ENCODE measurements at regions not wholly inside any gene's neighbourhood (a gene's known extent, or its start where the extent isn't known, plus 50 kb on each side); places are given as distances from the start of the nearest gene placed in this dataset.

DNA sequence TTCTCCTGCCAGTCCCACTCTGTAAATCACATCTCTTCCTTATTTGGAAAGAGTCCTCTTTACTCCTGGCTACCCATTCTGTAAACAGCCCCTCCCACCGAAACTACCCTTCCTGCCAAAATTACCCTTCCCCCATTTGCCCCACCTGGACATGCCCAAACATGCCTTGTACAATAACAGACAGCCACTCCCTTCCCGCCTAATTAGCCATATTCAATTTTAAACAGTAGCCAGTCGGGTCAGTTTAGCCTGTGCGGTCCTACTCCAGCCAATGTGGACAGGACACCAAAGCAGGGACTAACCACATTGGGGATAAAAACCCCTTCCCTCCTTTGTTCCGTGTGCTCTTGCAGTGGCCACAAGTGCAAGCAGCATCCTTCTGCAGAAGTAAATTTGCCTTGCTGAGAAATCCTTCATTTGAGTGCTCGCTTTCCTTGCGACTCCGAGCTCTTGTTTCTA is 56.3 kb upstream of the MAP10 start:
- Histone ChIP-seq H3K4ac (replicated peaks; ENCODE audit: insufficient read length, low read depth, low read length) (no peak overlapping the region), H3K9ac (replicated peaks in 1 of 4; ENCODE audit: extremely low read depth in 1 of 4, low read depth in 3 of 4, low read length in 3 of 4) (peak overlapping the region in 1 of 4 experiments; percentile 52; a peak in 1 of 7 replicates), H2BK120ac (replicated peaks; ENCODE audit: low read depth, low read length) (no peak overlapping the region), H2BK15ac (ENCODE audit: low read length) (no peak overlapping the region), H4K91ac (replicated peaks; ENCODE audit: insufficient read length, low read length) (peak overlapping the region; percentile 19), H4K20me1 (replicated peaks in 1 of 2; ENCODE audit: control insufficient read depth in 1 of 2, insufficient read depth in 2 of 2, low read length in 2 of 2) (no peaks in the 10 kb centered on the region), H2AK5ac (ENCODE audit: low read depth, low read length) (no peak overlapping the region), H3K14ac (ENCODE audit: insufficient read length) (no peak overlapping the region), H3K79me1 (ENCODE audit: low read depth, low read length) (no peaks in the 10 kb centered on the region), H3K27me3 (replicated peaks in 1 of 4; ENCODE audit: control insufficient read depth in 3 of 4, extremely low read depth in 1 of 4, insufficient read depth in 3 of 4, low read length in 3 of 4) (no peaks in the 10 kb centered on the region), H3K23me2 (ENCODE audit: low read depth, low read length) (no peaks in the 10 kb centered on the region), H2BK12ac (ENCODE audit: low read depth, low read length) (peak overlapping the region; percentile 96), H2BK5ac (ENCODE audit: low read depth, low read length) (peak overlapping the region; percentile 95), H2AFZ (ENCODE audit: low read length) (peak overlapping the region; percentile 92), H3K4me1 (replicated peaks in 1 of 4; ENCODE audit: control insufficient read depth in 3 of 4, insufficient read depth in 4 of 4, low read length in 3 of 4) (peaks cover 0 to 6% (median under 1%) of the 10 kb centered on the region in 4 experiments; a peak in 1 of 7 replicates), H3K18ac (ENCODE audit: extremely low read depth, low read length) (no peak overlapping the region), H3K4me2 (ENCODE audit: insufficient read depth in 1 of 2, low read depth in 2 of 2, low read length in 2 of 2) (no peak overlapping the region), H3K23ac (ENCODE audit: insufficient read length) (no peak overlapping the region), H4K5ac (ENCODE audit: insufficient read length, low read depth, low read length) (no peak overlapping the region), H3K9me3 (ENCODE audit: insufficient read depth in 2 of 2, low read depth in 1 of 2, low read length in 1 of 2) (peaks cover 0 to 6% of the 10 kb centered on the region in 2 experiments; a peak in 2 of 4 replicates), H4K8ac (ENCODE audit: extremely low read depth, insufficient read depth, low read length) (no peak overlapping the region), H3K79me2 (ENCODE audit: control insufficient read depth in 1 of 2, insufficient read depth in 2 of 2, low read length in 2 of 2) (no peaks in the 10 kb centered on the region), H3K56ac (replicated peaks; ENCODE audit: insufficient read length, low read depth, low read length) (no peak overlapping the region), H3K4me3 (ENCODE audit: extremely low read depth in 1 of 4, insufficient read depth in 2 of 4, low read depth in 3 of 4, low read length in 4 of 4) (no peak overlapping the region), H3K36me3 (ENCODE audit: control insufficient read depth in 2 of 4, insufficient read depth in 4 of 4, low read length in 3 of 4) (no peaks in the 10 kb centered on the region), H2BK20ac (ENCODE audit: low read length) (peak overlapping the region; percentile 36; the same call in 1 of the 2 replicates), H3K27ac (ENCODE audit: low read depth, low read length) (peak overlapping the region; percentile 89)
- DNase-seq (ENCODE audit: low read depth in 1 of 2, low spot score in 2 of 2), result peak in 1 of 2 experiments; percentile 54
- ChIA-PET CTCF (ENCODE audit: partially characterized antibody) (no interaction called here), POLR2A (ENCODE audit: partially characterized antibody) (no interaction called here)
- 60% methylated on average over 8 of the region's 8 CpGs; no CpG with 5 or more reads in 1 of the 2 experiments for WGBS, 2 experiments (ENCODE audit: extremely low coverage in 1 of 2, insufficient coverage in 1 of 2, insufficient read length in 1 of 2, insufficient replicate concordance in 2 of 2, low coverage in 1 of 2, low lambda C conversion rate in 2 of 2, missing lambda C conversion rate in 1 of 2)
- FAIRE-seq, result peak; percentile 24
- TF ChIP-seq SRF (IDR thresholded peaks at IDR 0.05; ENCODE audit: low read depth, low read length) (peak; percentile 90), TCF12 (IDR thresholded peaks at IDR 0.05; ENCODE audit: low read depth, low read length) (0 out of 2 replicates have a peak, but pooled peaks have one; percentile 46), POLR2AphosphoS5 (IDR thresholded peaks at IDR 0.05; ENCODE audit: low read depth, low read length) (peak; percentile 62), CTBP2 (IDR thresholded peaks at IDR 0.05; ENCODE audit: borderline replicate concordance, insufficient read depth, insufficient read length, low read length) (no peak), SIX5 (IDR thresholded peaks at IDR 0.05; ENCODE audit: low read depth, low read length) (no peak), SUZ12 (IDR thresholded peaks at IDR 0.05; ENCODE audit: low read length) (no peak), TEAD4 (IDR thresholded peaks at IDR 0.05; ENCODE audit: low read depth, low read length) (no peak), TAF1 (IDR thresholded peaks at IDR 0.05; ENCODE audit: low read depth, low read length) (peak; percentile 60), SAP30 (IDR thresholded peaks at IDR 0.05; ENCODE audit: insufficient read depth, insufficient replicate concordance, low read length) (no peak), EP300 (IDR thresholded peaks at IDR 0.05; ENCODE audit: borderline replicate concordance in 1 of 2, low read depth in 2 of 2, low read length in 2 of 2) (peak in 1 of 2 experiments; percentile 94; a peak in 2 of 3 replicates), CEBPB (IDR thresholded peaks at IDR 0.05; ENCODE audit: low read depth, low read length) (no peak)
- TF ChIP-seq, protein P1, sequence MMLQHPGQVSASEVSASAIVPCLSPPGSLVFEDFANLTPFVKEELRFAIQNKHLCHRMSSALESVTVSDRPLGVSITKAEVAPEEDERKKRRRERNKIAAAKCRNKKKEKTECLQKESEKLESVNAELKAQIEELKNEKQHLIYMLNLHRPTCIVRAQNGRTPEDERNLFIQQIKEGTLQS (IDR thresholded peaks at IDR 0.05; ENCODE audit: insufficient read depth, low read depth, low read length), result no peak
- TF ChIP-seq, protein P2, sequence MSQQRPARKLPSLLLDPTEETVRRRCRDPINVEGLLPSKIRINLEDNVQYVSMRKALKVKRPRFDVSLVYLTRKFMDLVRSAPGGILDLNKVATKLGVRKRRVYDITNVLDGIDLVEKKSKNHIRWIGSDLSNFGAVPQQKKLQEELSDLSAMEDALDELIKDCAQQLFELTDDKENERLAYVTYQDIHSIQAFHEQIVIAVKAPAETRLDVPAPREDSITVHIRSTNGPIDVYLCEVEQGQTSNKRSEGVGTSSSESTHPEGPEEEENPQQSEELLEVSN (IDR thresholded peaks at IDR 0.05), result peak; percentile 80

Measured in H1 (cell line).